SK-N-MC (cell line): ENCODE measurements at regions not wholly inside any gene's neighbourhood (a gene's known extent, or its start where the extent isn't known, plus 50 kb on each side); places are given as distances from the start of the nearest gene placed in this dataset.

ENCODE experiments used
- EZH2 ChIP-seq: fragments of 200-600 bp; sonication (generic); IDR thresholded peaks from one replicate; pipeline ENCODE4 v1.6.1; 2017; ENCODE audit warnings: antibody characterized with exemption
- FOXP2 ChIP-seq: optimal IDR thresholded peaks from 2 replicates; pipeline ENCODE3; 2011; ENCODE audit warnings: mild to moderate bottlenecking, moderate library complexity; ENCODE audit not compliant: insufficient read depth; ENCODE audit errors: extremely low read length, control extremely low read depth
- POLR2AphosphoS5 ChIP-seq: IDR thresholded peaks from 2 replicates; pipeline ENCODE4 v1.6.1; 2012; ENCODE audit warnings: mild to moderate bottlenecking, low read depth, low read length, borderline replicate concordance

GRCh38 chr14:89625244-89625713, 208.2 kb upstream of the FOXN3 start:
- TF ChIP-seq EZH2 (no peak), POLR2AphosphoS5 (no peak), FOXP2 (no peak)
